Epithelial cell of proximal tubule (primary cell): ENCODE measurements at regions not wholly inside any gene's neighbourhood (a gene's known extent, or its start where the extent isn't known, plus 50 kb on each side); places are given as distances from the start of the nearest gene placed in this dataset.

Source experiments
- DNase-seq: peaks from one replicate; pipeline ENCODE4 v3.0.0-alpha.2; 2011; ENCODE audit warnings: low read depth
- H3K4me3 ChIP-seq: 2 replicates; pipeline ENCODE4 v1.5.1; 2011; ENCODE audit warnings: low read depth, mild to moderate bottlenecking, low read length
- CTCF ChIP-seq: conservative IDR thresholded peaks from 2 replicates; pipeline ENCODE4 v1.5.1; 2012; ENCODE audit warnings: low read depth, mild to moderate bottlenecking, low read length

- TF ChIP-seq CTCF, result no peak
- DNase-seq, result no peak
- no peak overlapping the region for H3K4me3 ChIP-seq
These were observed 94.3 kb upstream of the SMIM21 start for GRCh38 chr18:75521816-75522215.

GRCh38 chr18:75518007-75518406, 90.5 kb upstream of the SMIM21 start:
- DNase-seq, result no peak
- TF ChIP-seq CTCF, result no peak
- H3K4me3 ChIP-seq, result no peak overlapping the region

- TF ChIP-seq CTCF, result no peak
- DNase-seq, result no peak
These were observed 89.8 kb upstream of the SMIM21 start for GRCh38 chr18:75517286-75517685.

GRCh38 chr18:75507636-75508035, 80.1 kb upstream of the SMIM21 start:
- no peak for TF ChIP-seq CTCF
- DNase-seq, result no peak
- H3K4me3 ChIP-seq, result no peak overlapping the region

More at GRCh38 chr18:75517286-75517685, 89.8 kb upstream of the SMIM21 start:
- H3K4me3 ChIP-seq, result no peak overlapping the region

- no peak for TF ChIP-seq CTCF
- H3K4me3 ChIP-seq, result no peak overlapping the region
- no peak for DNase-seq
These were observed 79.4 kb upstream of the SMIM21 start for GRCh38 chr18:75506913-75507312.

- TF ChIP-seq CTCF, result no peak
- DNase-seq, result no peak
- no peak overlapping the region for H3K4me3 ChIP-seq
These were observed 77.0 kb upstream of the SMIM21 start for GRCh38 chr18:75504469-75504868.

GRCh38 chr18:75503615-75504014, 76.1 kb upstream of the SMIM21 start:
- H3K4me3 ChIP-seq, result no peak overlapping the region
- no peak for TF ChIP-seq CTCF

More at GRCh38 chr18:75503615-75504014, 76.1 kb upstream of the SMIM21 start:
- DNase-seq, result no peak
